ENCODE measurements at regions not wholly inside any gene's neighbourhood (a gene's known extent, or its start where the extent isn't known, plus 50 kb on each side); places are given as distances from the start of the nearest gene placed in this dataset.

GRCh38 chr16:86151239-86151851 lies 252.4 kb downstream of the IRF8 start:
- DNase-seq (ENCODE audit: low read depth), result no peak

GRCh38 chr16:86156155-86156554 lies 257.2 kb downstream of the IRF8 start:
- DNase-seq (ENCODE audit: low read depth), result no peak

- no peak for DNase-seq (ENCODE audit: low read depth)
Observed at GRCh38 chr16:86157616-86158247, 258.8 kb downstream of the IRF8 start.

GRCh38 chr16:86158688-86159360 lies 259.9 kb downstream of the IRF8 start:
- DNase-seq (ENCODE audit: low read depth), result no peak

GRCh38 chr16:86165479-86165878 lies 266.5 kb downstream of the IRF8 start:
- DNase-seq (ENCODE audit: low read depth), result no peak

GRCh38 chr16:86166414-86166813 lies 267.5 kb downstream of the IRF8 start:
- no peak for DNase-seq (ENCODE audit: low read depth)

- no peak for DNase-seq (ENCODE audit: low read depth)
Observed at GRCh38 chr16:86167061-86167460, 268.1 kb downstream of the IRF8 start.

- DNase-seq (ENCODE audit: low read depth), result no peak
Observed at GRCh38 chr16:86170720-86171119, 271.8 kb downstream of the IRF8 start.

- DNase-seq (ENCODE audit: low read depth), result no peak
Observed at GRCh38 chr16:86171329-86171728, 272.4 kb downstream of the IRF8 start.

GRCh38 chr16:86175816-86176215 lies 276.9 kb downstream of the IRF8 start:
- no peak for DNase-seq (ENCODE audit: low read depth)

GRCh38 chr16:86176462-86176861 lies 277.5 kb downstream of the IRF8 start:
- DNase-seq (ENCODE audit: low read depth), result no peak

GRCh38 chr16:86180244-86180643 lies 281.3 kb downstream of the IRF8 start:
- no peak for DNase-seq (ENCODE audit: low read depth)

- no peak for DNase-seq (ENCODE audit: low read depth)
Observed at GRCh38 chr16:86180780-86181179, 281.8 kb downstream of the IRF8 start.

GRCh38 chr16:86181526-86181925 lies 282.6 kb downstream of the IRF8 start:
- no peak for DNase-seq (ENCODE audit: low read depth)

GRCh38 chr16:86184185-86184584 lies 285.2 kb downstream of the IRF8 start:
- DNase-seq (ENCODE audit: low read depth), result no peak

GRCh38 chr16:86185089-86185488 lies 286.1 kb downstream of the IRF8 start:
- DNase-seq (ENCODE audit: low read depth), result no peak

GRCh38 chr16:86186313-86186712 lies 287.4 kb downstream of the IRF8 start:
- DNase-seq (ENCODE audit: low read depth), result no peak

GRCh38 chr16:86189934-86190333 lies 291.0 kb downstream of the IRF8 start:
- no peak for DNase-seq (ENCODE audit: low read depth)

GRCh38 chr16:86191663-86192062 lies 292.7 kb downstream of the IRF8 start:
- DNase-seq (ENCODE audit: low read depth), result no peak

- DNase-seq (ENCODE audit: low read depth), result no peak
Observed at GRCh38 chr16:86193528-86194193, 294.7 kb downstream of the IRF8 start.

GRCh38 chr16:86195863-86196630 lies 297.1 kb downstream of the IRF8 start:
- DNase-seq (ENCODE audit: low read depth), result no peak

- no peak for DNase-seq (ENCODE audit: low read depth)
Observed at GRCh38 chr16:86196687-86197391, 297.9 kb downstream of the IRF8 start.

All from stimulated activated CD8-positive, alpha-beta memory T cell treated with anti-CD3 and anti-CD28 coated beads, Interleukin-15, amount 100 ng/mL, for 24 hours (primary cell).